HUDEP-2 (cell line): ENCODE measurements at regions not wholly inside any gene's neighbourhood (a gene's known extent, or its start where the extent isn't known, plus 50 kb on each side); places are given as distances from the start of the nearest gene placed in this dataset.
"Not testable (repeated sequence)": the region's sequence is repeated elsewhere in the genome, so short reads cannot be mapped to it uniquely, and the experiment has no call there.

Experiments used
- DNase-seq, 76 experiments: peaks; one replicate each; lab custom pipeline; 2025; ENCODE audit not compliant: unreplicated experiment in 76 of 76; lab: John Stamatoyannopoulos, UW

GRCh38 chr16:9663588-9663987 is 518.6 kb downstream of the GRIN2A start:
- no peak for DNase-seq

- no peak for DNase-seq
These were observed 516.4 kb downstream of the GRIN2A start for GRCh38 chr16:9665851-9666271.

DNA sequence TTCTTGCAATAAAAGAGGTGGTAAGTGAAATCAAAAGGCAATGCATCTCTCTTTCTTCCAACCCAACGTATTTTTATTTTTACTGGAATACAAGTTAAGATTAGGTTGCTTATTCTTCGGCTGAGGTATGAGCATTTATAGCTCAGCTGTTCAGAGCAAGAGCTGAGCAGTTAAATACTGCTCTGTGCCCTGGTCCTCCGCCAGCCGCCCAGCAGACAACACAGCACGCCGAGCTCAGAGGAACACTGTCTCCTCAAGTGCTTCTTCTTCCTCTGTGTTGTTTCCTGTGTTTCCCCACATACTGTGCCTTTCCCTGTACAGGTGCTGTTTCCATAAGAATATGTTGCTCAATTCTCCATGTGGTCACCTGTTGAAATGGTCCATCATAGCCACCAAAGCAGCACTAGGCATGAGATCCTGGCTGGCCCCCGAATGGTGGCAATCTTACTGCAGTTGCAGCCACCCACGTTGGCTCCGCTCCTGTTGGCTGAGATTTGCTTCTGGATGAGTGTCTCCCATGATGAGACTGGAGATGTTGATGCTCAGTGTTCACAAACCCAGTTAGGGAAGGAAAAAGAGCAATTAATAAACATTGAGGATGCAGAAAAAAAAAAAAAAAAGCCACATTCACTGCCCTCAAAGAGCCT is 515.3 kb downstream of the GRIN2A start:
- DNase-seq, result no peak

DNA sequence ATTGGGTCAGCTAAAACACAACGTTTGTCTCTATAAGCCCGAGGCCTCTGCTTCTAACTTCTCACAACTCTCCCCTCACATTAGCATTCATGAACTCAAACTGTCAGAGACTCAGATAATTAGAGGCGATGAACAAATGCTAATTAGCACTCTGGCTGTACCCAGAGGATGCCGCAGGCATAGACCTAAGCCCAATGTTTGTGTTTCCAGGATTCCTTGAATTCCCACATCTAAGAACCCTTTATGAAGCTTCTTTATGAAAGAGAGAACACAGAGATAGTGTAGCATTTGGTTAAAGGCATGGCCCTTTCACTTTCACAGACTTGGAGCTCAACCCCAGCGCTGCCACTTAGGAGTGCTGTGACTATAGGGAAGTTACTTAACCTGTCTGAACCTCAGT is 512.2 kb downstream of the GRIN2A start:
- no peak for DNase-seq

DNA sequence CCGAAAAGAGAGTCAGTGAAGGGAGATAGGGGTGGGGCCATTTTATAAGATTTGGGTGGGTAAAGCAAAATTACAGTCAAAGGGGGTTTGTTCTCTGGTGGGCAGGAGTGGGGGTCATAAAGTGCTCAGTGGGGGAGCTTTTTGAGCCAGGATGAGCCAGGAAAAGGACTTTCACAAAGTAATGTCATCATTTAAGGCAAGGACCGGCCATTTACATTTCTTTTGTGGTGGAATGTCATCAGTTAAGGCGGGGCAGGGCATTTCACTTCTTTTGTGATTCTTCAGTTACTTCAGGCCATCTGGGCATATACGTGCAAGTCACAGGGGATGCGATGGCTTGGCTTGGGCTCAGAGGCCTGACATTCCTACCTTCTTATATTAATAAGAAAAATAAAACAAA is 511.6 kb downstream of the GRIN2A start:
- not testable (repeated sequence) for DNase-seq

DNA sequence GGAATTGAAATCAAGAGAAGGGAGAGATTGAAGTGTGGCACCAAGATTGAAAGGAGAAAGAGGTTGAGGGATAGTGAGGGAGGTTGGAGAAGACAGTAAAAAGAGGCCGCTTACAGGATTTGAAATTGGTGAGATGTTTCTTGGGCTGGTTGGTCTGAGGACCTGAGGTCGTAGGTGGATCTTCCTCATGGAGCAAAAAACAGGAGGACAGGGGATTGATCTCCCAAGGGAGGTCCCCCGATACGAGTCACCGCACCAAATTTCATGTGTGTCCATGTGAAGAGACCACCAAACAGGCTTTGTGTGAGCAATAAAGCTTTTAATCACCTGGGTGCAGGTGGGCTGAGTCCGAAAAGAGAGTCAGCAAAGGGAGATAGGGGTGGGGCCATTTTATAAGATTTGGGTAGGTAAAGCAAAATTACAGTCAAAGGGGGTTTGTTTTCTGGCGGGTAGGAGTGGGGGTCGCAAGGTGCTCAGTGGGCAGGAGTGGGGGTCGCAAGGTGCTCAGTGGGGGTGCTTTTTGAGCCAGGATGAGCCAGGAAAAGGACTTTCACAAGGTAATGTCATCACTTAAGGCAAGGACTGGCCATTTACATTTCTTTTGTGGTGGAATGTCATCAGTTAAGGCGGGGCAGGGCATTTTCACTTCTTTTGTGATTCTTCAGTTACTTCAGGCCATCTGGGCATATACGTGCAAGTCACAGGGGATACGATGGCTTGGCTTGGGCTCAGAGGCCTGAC is 505.5 kb downstream of the GRIN2A start:
- DNase-seq, result not testable (repeated sequence)

DNA sequence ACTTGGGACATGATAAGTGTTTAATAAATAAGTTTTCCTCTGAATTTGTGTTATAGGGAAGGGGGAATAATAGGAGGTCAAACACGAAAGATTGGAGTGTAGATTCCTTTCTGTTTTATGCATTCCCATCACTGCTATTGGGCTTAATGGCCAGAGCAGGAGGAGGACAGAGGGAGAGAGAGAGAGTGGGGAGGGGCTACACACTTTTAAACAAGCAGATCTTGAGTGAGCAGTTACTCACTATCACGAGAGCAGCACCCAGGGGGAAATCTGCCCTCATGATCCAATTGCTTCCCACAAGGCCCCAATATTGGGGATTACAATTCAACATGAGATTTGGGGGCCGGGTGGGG is 505.0 kb downstream of the GRIN2A start:
- no peak for DNase-seq

DNA sequence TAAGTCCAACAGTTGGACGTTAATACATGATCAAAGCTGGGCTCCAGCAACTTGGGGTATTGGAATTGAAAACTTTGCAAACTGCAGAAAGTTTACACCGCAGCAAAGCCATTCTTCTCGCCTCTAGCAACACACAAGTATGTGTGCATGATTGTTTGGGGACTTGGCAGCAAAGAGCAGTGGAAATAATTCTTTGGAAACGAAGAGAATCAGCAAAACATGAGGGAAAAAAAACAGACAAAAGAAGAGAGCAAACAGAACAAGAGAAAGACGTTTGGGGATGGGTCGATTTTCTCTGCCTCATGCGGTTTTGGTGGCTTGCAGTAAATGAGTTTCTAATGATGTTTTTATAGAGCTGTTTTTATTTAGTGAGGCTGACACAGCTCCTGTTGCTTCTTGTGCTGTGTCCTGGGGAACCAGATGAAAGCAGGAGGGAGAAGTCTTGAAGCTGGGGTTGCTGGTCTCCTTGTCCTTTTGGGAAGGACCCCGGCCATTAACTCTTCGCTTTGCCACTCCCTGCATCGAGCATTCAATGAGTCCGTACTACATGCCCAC is 502.9 kb downstream of the GRIN2A start:
- no peak for DNase-seq

DNA sequence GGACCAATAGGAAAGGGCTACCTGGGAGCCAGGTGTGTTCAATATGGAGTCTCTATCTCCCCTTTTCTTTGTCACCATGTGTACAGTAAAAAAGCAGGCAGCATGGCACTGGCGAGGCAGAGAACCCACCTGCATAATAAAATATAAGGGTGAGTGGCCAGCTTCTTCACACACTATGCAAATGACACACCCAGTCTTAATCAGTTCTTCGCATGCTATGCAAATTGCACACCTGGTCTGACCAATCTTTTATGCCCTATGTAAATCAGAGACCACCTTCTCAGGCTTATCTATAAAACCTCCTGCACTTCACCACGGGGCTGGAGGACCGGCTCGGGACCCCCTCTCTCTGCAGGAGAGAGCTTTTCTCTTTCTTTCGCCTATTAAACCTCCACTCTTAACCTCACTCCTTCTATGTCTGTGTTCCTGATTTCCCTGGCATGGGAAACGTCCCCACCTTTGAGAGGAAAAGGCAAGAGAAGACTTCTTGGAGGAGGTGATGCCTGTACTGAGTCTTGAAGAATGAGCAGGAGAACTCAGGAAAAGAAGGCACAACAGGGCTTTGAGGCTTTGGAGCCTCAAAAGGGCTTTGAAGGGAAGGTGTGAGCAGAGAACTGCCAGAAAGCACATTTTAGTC is 502.1 kb downstream of the GRIN2A start:
- DNase-seq, result no peak

- no peak for DNase-seq
These were observed 501.3 kb downstream of the GRIN2A start for GRCh38 chr16:9680968-9681367.

GRCh38 chr16:9681508-9681907 is 500.7 kb downstream of the GRIN2A start:
- DNase-seq, result no peak

DNA sequence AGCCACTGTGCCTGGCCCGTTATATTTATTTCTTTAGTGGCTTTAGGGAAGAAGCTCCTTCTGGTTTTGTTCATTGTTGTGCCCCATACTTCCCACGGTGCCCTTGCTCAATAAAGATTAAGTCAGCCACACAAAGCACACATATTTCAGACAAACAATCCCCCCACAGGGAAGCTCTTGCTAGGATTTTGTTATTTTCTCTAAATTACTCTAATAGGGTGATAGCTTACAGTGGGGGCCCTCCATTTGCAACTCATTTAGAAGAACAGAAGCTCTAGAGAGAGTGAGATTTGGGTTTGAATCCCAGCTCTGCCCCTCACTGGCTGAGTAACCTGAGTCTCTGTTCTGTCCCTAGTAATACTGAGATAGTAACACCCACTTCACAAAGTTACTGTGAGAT is 499.9 kb downstream of the GRIN2A start:
- DNase-seq, result no peak

DNA sequence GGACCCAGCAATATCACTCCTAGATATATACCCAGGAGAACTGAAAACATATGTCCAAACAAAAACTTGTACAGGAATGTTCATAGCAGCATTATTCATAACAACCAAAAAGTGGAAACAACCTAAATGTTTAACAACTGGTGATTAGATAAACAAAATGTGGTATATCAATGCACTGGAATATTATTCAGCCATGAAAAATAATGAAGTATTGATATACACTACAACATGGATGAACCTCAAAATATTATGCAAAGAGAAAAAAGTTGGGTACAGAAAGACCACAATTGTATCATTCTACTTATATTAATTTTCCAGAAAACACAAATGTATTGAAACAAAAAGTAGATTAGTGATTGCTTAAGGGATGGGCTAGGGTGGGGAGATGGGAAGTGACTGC is 498.6 kb downstream of the GRIN2A start:
- DNase-seq, result no peak

DNA sequence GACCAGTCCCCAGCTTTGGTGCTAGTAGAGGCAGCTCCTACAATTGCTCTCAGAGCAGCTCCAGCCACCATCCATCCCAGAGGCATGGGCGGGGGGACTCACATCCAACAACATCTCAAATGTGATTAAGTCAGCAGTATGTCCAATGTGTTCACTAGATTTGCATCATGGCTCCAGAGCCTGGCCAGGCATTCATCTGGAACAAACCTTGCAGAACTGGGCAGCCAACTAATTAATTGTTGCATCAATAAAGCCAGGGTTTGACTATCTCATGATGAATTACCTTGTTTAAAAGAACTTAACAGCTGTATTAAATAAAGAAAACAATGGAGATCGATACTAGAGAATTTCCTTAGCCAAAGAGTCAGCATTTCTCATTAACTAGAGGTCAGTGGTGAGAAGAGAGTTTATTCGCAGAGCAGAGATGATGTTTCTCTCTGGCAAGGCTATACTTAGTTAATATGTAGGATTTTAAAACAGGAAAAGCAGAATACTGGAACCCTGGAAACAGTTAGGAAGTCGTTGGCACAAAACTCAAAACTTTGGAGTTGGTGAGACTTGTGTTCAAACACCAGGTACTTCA is 494.4 kb downstream of the GRIN2A start:
- no peak for DNase-seq

DNA sequence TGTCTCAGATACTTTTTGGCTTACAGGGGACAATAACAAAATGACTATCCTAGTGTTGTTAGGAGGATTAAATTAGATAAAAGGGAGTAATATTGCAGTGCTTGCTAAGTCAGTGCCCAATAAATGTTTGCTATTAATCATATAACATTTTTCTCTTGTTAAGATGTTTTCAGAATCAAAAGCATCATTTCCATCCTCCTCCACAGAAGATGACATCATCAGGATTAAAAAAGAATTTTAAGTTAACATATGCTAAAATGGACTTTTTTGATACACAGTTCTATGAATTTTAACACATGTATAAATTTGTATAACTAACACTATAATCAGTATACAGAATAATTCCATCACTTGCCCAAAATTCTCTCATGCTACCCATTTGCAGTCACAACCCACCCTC is 492.6 kb downstream of the GRIN2A start:
- no peak for DNase-seq

DNA sequence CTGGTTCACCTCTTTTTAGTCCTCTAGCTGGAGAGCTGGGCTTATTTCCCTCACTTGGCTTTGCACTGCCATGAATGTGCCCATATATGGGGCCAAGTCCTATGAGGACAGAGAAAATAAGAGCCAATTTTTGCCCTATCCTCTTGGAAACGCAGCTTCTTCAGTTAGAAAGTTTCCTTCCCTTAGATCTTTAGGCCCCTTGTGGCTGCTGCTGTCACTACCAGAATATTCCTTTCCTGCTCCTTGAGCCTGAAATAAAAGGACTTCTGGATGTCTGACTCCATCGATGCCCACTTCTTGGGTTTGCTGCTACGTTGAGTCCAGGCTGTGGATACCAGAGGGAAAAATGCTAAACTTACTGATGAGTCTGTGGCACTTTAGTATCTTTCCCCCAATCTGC is 487.1 kb downstream of the GRIN2A start:
- DNase-seq, result no peak
